Hepatocyte (in vitro differentiated cells): ENCODE measurements at regions not wholly inside any gene's neighbourhood (a gene's known extent, or its start where the extent isn't known, plus 50 kb on each side); places are given as distances from the start of the nearest gene placed in this dataset.

Experiments
- CTCF ChIP-seq: fragments of 200-600 bp; sonication (generic); IDR thresholded peaks from 2 replicates; pipeline ENCODE4 v1.5.1; 2016; ENCODE audit warnings: antibody characterized with exemption, mild to moderate bottlenecking; ENCODE audit not compliant: poor library complexity
- EZH2 ChIP-seq: fragments of 200-600 bp; sonication (generic); IDR thresholded peaks from 2 replicates; pipeline ENCODE4 v1.6.1; 2016; ENCODE audit warnings: antibody characterized with exemption, mild to moderate bottlenecking, borderline replicate concordance

GRCh38 chr3:18827664-18828063 is 320.6 kb upstream of the KCNH8 start:
- no peak for TF ChIP-seq CTCF
- no peak for TF ChIP-seq EZH2
